ENCODE measurements at regions not wholly inside any gene's neighbourhood (a gene's known extent, or its start where the extent isn't known, plus 50 kb on each side); places are given as distances from the start of the nearest gene placed in this dataset.

GRCh38 chrX:56499372-56499771 is 64.1 kb upstream of the UBQLN2 start:
- no peak for TF ChIP-seq CTCF (IDR thresholded peaks at IDR 0.05)
- no peak for TF ChIP-seq POLR2A (IDR thresholded peaks at IDR 0.05)

Measured in adrenal gland (tissue), 5 donors.